HEK293 (cell line): ENCODE measurements at regions not wholly inside any gene's neighbourhood (a gene's known extent, or its start where the extent isn't known, plus 50 kb on each side); places are given as distances from the start of the nearest gene placed in this dataset.

Experiments
- CTCF ChIA-PET: fragments of 350-600 bp; formaldehyde crosslinking; extraction: SDS; loops from one replicate; lab custom pipeline; 2021; ENCODE audit warnings: antibody characterized with exemption; lab: Yijun Ruan, JAX
- POLR2A ChIA-PET: fragments of 300-600 bp; formaldehyde crosslinking; extraction: SDS; loops from one replicate; lab custom pipeline; 2020; ENCODE audit warnings: antibody characterized with exemption, inconsistent platforms; lab: Yijun Ruan, JAX
- H3K27ac ChIP-seq: fragments of 200-500 bp; sonication (Bioruptor generic); 2 replicates; pipeline ENCODE4 v1.5.1; 2014; ENCODE audit warnings: low read depth, low read length, control low read depth, inconsistent platforms; ENCODE audit errors: extremely low read depth
- H3K36me3 ChIP-seq, 2 experiments: fragments of 200-500 bp in 1 of 2; sonication (Bioruptor generic) in 1 of 2; 1 replicate in 1 of 2; 2 replicates in 1 of 2; pipeline ENCODE4 v1.5.1; 2014 to 2017; ENCODE audit warnings: inconsistent platforms in 2 of 2, low read length in 2 of 2; ENCODE audit not compliant: control insufficient read depth in 2 of 2, insufficient read depth in 1 of 2
- H3K4me1 ChIP-seq: fragments of 200-500 bp; sonication (Bioruptor generic); 2 replicates; pipeline ENCODE4 v1.5.1; 2014; ENCODE audit warnings: mild to moderate bottlenecking, low read length, inconsistent platforms; ENCODE audit not compliant: control insufficient read depth, insufficient read depth
- H3K4me3 ChIP-seq: 2 replicates; pipeline ENCODE4 v1.5.1; 2011; ENCODE audit warnings: low read depth, mild to moderate bottlenecking, control low read depth, low read length, moderate library complexity
- H3K9me3 ChIP-seq: fragments of 200-500 bp; sonication (Bioruptor generic); 2 replicates; pipeline ENCODE4 v1.5.1; 2014; ENCODE audit warnings: low read depth, low read length, inconsistent platforms; ENCODE audit not compliant: control insufficient read depth, insufficient read depth
- GLIS1 ChIP-seq: fragments of 450-650 bp; formaldehyde crosslinking; IDR thresholded peaks from 2 replicates; pipeline ENCODE4 v1.5.1; 2016; ENCODE audit warnings: missing biosample characterization, missing genetic modification characterization
- GLIS2 ChIP-seq: fragments of 450-650 bp; formaldehyde crosslinking; IDR thresholded peaks from 2 replicates; pipeline ENCODE4 v1.5.1; 2016; ENCODE audit warnings: missing biosample characterization, missing genetic modification characterization
- HOXD13 ChIP-seq: sonication (generic); formaldehyde crosslinking; IDR thresholded peaks from 2 replicates; pipeline ENCODE4 v1.8.0; 2022; ENCODE audit warnings: missing genetic modification reagents, borderline replicate concordance
- PRDM1 ChIP-seq: fragments of 450-650 bp; formaldehyde crosslinking; IDR thresholded peaks from 2 replicates; pipeline ENCODE4; 2016; ENCODE audit warnings: missing biosample characterization, missing genetic modification characterization
- SCRT1 ChIP-seq: fragments of 450-650 bp; formaldehyde crosslinking; IDR thresholded peaks from 2 replicates; pipeline ENCODE4 v1.5.1; 2016; ENCODE audit warnings: missing biosample characterization, missing genetic modification characterization, borderline replicate concordance
- SCRT2 ChIP-seq: fragments of 450-650 bp; formaldehyde crosslinking; IDR thresholded peaks from 2 replicates; pipeline ENCODE4 v1.5.1; 2016; ENCODE audit warnings: missing biosample characterization, missing genetic modification characterization
- TRIM28 ChIP-seq: IDR thresholded peaks from 2 replicates; pipeline ENCODE4 v1.6.1; 2011; ENCODE audit warnings: low read length, control low read depth, borderline replicate concordance
- ZBTB17 ChIP-seq: fragments of 450-650 bp; formaldehyde crosslinking; IDR thresholded peaks from 2 replicates; pipeline ENCODE4 v1.5.1; 2016; ENCODE audit warnings: missing biosample characterization, missing genetic modification characterization
- ZFP37 ChIP-seq: fragments of 450-650 bp; formaldehyde crosslinking; IDR thresholded peaks from 2 replicates; pipeline ENCODE4 v1.5.1; 2016; ENCODE audit warnings: missing biosample characterization, missing genetic modification characterization
- ZNF169 ChIP-seq: fragments of 450-650 bp; formaldehyde crosslinking; IDR thresholded peaks from 2 replicates; pipeline ENCODE4 v1.5.1; 2016; ENCODE audit warnings: missing biosample characterization, missing genetic modification characterization
- ZNF302 ChIP-seq: fragments of 450-650 bp; formaldehyde crosslinking; IDR thresholded peaks from 2 replicates; pipeline ENCODE4 v1.5.1; 2016; ENCODE audit warnings: missing biosample characterization, missing genetic modification characterization, low read depth
- ZNF311 ChIP-seq: fragments of 450-650 bp; formaldehyde crosslinking; IDR thresholded peaks from 2 replicates; pipeline ENCODE4 v1.5.1; 2017; ENCODE audit warnings: missing biosample characterization, missing genetic modification characterization, borderline replicate concordance
- ZNF423 ChIP-seq: fragments of 450-650 bp; formaldehyde crosslinking; IDR thresholded peaks from 2 replicates; pipeline ENCODE4 v1.5.1; 2016; ENCODE audit warnings: missing biosample characterization, missing genetic modification characterization
- ZNF514 ChIP-seq: fragments of 450-650 bp; formaldehyde crosslinking; IDR thresholded peaks from 2 replicates; pipeline ENCODE4 v1.5.1; 2016; ENCODE audit warnings: missing biosample characterization, missing genetic modification characterization
- ZNF521 ChIP-seq: fragments of 450-650 bp; formaldehyde crosslinking; IDR thresholded peaks from 2 replicates; pipeline ENCODE4 v1.5.1; 2017; ENCODE audit warnings: missing biosample characterization, mild to moderate bottlenecking, missing genetic modification characterization
- ZNF623 ChIP-seq: fragments of 450-650 bp; formaldehyde crosslinking; IDR thresholded peaks from 2 replicates; pipeline ENCODE4 v1.5.1; 2016; ENCODE audit warnings: missing biosample characterization, missing genetic modification characterization
- ZNF707 ChIP-seq: fragments of 450-650 bp; formaldehyde crosslinking; IDR thresholded peaks from 2 replicates; pipeline ENCODE4 v1.5.1; 2016; ENCODE audit warnings: missing biosample characterization, missing genetic modification characterization
- ZNF830 ChIP-seq: fragments of 450-650 bp; IDR thresholded peaks from 2 replicates; pipeline ENCODE4 v1.5.0; 2018; ENCODE audit warnings: missing biosample characterization, missing genetic modification characterization, low read depth, mild to moderate bottlenecking, moderate library complexity
- TF ChIP-seq, protein P1 (sequence below): fragments of 450-650 bp; formaldehyde crosslinking; IDR thresholded peaks from 2 replicates; pipeline ENCODE4 v1.5.1; 2017; ENCODE audit warnings: missing biosample characterization, missing genetic modification characterization
- TF ChIP-seq, protein P2 (sequence below): fragments of 450-650 bp; formaldehyde crosslinking; IDR thresholded peaks from 2 replicates; pipeline ENCODE4 v1.5.0; 2017; ENCODE audit warnings: missing biosample characterization, missing genetic modification characterization, borderline replicate concordance

DNA sequence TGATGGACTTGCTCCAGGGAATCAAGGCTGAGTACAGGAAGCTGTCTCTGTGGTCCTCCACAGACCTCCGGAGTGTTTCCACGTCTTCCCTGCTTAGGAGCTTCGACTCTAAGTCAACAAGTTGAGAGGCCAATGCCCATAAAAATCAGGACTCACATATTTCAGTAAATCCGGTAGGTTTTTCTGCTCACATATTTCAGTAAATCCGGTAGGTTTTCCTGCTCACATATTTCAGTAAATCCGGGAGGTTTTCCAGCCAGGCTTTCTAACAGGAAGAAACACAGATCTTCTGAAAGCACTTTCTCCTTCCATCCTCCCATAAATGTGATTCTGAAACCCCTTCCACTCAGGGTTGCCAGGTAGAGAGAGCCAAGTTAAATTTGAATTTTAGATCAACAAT lies 340.1 kb upstream of the SHH start:
- CTCF ChIA-PET = no interaction called here
- Histone ChIP-seq H3K36me3 (no peaks in the 10 kb centered on the region), H3K4me1 (no peaks in the 10 kb centered on the region), H3K4me3 (no peak overlapping the region), H3K9me3 (no peaks in the 10 kb centered on the region), H3K27ac (no peak overlapping the region)
- POLR2A ChIA-PET = no interaction called here
- peak; percentile 50 for TF ChIP-seq SCRT2 (tag by site-specific recombination)
- TF ChIP-seq ZNF302 (tag by site-specific recombination) = no peak

DNA sequence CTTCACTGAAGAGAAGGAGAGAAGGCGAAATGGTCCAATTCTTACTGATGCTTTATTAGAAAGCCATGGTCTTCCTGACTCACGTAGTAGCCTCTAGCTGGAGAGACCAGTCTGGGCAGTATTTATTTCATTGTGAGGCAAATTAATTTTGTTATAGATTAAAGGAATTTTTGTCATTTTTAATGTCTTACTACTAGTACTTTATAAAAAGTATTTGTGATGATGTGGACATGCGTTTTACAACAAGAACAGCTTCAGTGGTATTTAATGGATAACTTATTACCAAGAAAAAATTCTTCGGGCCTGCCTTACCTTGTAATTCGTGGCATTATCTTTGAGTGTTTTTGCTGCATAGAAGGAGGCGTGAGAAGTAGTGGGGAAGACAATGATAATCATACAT lies 339.4 kb upstream of the SHH start:
- H3K36me3 ChIP-seq = no peaks in the 10 kb centered on the region
- H3K4me3 ChIP-seq = no peak overlapping the region
- no peaks in the 10 kb centered on the region for H3K4me1 ChIP-seq
- POLR2A ChIA-PET = no interaction called here
- CTCF ChIA-PET = interaction anchor here (0.7 kb wide), 1 partner anchor 492 kb away, joined by 3 read pairs; no protein-coding TSS in a partner anchor
- no peaks in the 10 kb centered on the region for H3K9me3 ChIP-seq
- H3K27ac ChIP-seq = no peak overlapping the region
- no peak for TF ChIP-seq ZNF830 (tag by site-specific recombination)
- TF ChIP-seq TRIM28 = no peak
- TF ChIP-seq ZBTB17 = no peak
- TF ChIP-seq, all 188 proteins: peak for 0

DNA sequence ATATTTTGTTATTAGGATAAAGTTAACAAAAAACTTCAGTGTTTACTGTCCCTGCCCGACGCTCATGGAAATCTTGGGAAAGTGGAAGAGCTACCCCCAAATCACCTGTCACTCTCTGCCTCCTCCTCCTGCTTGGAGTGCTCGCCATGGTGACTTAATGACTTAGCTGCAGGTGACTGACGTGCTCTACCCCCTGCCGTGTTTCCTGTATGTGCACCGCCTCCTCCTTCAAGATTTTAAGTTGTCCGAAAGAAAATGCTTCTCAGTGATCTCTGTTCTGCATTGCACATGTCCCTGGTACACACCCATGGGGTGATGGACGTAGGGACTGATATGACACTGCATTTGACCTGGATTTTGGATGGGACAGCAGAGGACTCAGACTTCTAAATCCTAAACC lies 338.8 kb upstream of the SHH start:
- no peaks in the 10 kb centered on the region for H3K9me3 ChIP-seq
- POLR2A ChIA-PET = no interaction called here
- TF ChIP-seq ZNF514 (tag by site-specific recombination) = no peak
- TF ChIP-seq ZNF423 (tag by site-specific recombination) = no peak
- TF ChIP-seq ZFP37 (tag by site-specific recombination) = no peak
- TF ChIP-seq HOXD13 = no peak
- peak; percentile 75 for TF ChIP-seq GLIS1 (tag by site-specific recombination)
- TF ChIP-seq, all 188 proteins: peak for 1
- H3K4me3 ChIP-seq = no peak overlapping the region
- no peaks in the 10 kb centered on the region for H3K36me3 ChIP-seq
- CTCF ChIA-PET = interaction anchor here (0.7 kb wide), 1 partner anchor 491 kb away, joined by 3 read pairs; no protein-coding TSS in a partner anchor
- no peaks in the 10 kb centered on the region for H3K4me1 ChIP-seq
- no peak overlapping the region for H3K27ac ChIP-seq

DNA sequence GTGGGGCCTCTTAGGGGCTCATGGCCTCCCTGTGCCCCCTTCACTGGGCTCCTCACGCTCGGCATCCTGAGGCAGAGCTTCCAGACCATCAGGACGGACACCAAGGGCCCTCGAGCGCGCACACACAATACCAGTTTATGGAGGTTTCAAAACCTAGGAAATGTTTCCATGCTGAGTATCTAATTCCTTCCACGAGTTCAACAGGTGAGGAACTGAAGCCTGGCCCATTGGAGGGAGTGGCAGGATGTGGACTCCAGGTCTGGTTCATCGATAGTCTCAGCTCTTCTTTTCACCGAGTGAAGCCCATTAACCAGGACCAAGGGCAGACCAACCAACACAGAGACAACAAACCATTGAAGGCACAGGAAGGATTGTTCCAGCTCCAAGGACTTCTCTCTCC lies 336.7 kb upstream of the SHH start:
- H3K4me1 ChIP-seq = no peaks in the 10 kb centered on the region
- H3K4me3 ChIP-seq = no peak overlapping the region
- no peak overlapping the region for H3K27ac ChIP-seq
- CTCF ChIA-PET = no interaction called here
- POLR2A ChIA-PET = no interaction called here
- peak; percentile 76 for TF ChIP-seq SCRT2 (tag by site-specific recombination)
- no peak for TF ChIP-seq ZNF311
- TF ChIP-seq, all 188 proteins: peak for 1
- H3K36me3 ChIP-seq = no peaks in the 10 kb centered on the region
- H3K9me3 ChIP-seq = no peaks in the 10 kb centered on the region

DNA sequence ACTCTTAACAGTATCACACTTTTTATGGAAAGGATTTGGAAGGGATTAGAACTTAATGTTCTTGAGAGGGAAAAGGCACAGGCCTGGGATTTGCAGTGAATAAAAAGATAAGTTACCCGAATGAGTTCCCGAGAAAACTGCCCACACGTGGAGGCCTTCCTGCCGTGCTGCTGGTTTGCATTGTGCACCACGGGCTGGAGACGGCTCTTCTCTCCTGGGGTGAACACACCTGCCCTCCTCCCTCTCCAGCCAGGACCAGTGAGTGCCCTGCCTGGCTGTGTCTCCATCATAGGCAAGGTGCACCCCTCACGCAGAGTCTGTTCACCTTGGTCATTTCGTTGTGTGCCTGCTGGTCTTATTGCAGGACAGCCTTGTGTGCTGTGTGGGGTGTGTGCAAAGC lies 336.3 kb upstream of the SHH start:
- Histone ChIP-seq H3K9me3 (no peaks in the 10 kb centered on the region), H3K27ac (no peak overlapping the region), H3K4me1 (no peaks in the 10 kb centered on the region), H3K4me3 (no peak overlapping the region), H3K36me3 (no peaks in the 10 kb centered on the region)
- CTCF ChIA-PET = no interaction called here
- POLR2A ChIA-PET = no interaction called here
- TF ChIP-seq, protein P1, sequence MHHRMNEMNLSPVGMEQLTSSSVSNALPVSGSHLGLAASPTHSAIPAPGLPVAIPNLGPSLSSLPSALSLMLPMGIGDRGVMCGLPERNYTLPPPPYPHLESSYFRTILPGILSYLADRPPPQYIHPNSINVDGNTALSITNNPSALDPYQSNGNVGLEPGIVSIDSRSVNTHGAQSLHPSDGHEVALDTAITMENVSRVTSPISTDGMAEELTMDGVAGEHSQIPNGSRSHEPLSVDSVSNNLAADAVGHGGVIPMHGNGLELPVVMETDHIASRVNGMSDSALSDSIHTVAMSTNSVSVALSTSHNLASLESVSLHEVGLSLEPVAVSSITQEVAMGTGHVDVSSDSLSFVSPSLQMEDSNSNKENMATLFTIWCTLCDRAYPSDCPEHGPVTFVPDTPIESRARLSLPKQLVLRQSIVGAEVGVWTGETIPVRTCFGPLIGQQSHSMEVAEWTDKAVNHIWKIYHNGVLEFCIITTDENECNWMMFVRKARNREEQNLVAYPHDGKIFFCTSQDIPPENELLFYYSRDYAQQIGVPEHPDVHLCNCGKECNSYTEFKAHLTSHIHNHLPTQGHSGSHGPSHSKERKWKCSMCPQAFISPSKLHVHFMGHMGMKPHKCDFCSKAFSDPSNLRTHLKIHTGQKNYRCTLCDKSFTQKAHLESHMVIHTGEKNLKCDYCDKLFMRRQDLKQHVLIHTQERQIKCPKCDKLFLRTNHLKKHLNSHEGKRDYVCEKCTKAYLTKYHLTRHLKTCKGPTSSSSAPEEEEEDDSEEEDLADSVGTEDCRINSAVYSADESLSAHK (tag by site-specific recombination) = no peak
- TF ChIP-seq ZNF311 = no peak
- no peak for TF ChIP-seq SCRT1 (tag by site-specific recombination)
- no peak for TF ChIP-seq PRDM1
- TF ChIP-seq ZNF521 (tag by site-specific recombination) = no peak
- no peak for TF ChIP-seq GLIS2 (tag by site-specific recombination)
- TF ChIP-seq, protein P2, sequence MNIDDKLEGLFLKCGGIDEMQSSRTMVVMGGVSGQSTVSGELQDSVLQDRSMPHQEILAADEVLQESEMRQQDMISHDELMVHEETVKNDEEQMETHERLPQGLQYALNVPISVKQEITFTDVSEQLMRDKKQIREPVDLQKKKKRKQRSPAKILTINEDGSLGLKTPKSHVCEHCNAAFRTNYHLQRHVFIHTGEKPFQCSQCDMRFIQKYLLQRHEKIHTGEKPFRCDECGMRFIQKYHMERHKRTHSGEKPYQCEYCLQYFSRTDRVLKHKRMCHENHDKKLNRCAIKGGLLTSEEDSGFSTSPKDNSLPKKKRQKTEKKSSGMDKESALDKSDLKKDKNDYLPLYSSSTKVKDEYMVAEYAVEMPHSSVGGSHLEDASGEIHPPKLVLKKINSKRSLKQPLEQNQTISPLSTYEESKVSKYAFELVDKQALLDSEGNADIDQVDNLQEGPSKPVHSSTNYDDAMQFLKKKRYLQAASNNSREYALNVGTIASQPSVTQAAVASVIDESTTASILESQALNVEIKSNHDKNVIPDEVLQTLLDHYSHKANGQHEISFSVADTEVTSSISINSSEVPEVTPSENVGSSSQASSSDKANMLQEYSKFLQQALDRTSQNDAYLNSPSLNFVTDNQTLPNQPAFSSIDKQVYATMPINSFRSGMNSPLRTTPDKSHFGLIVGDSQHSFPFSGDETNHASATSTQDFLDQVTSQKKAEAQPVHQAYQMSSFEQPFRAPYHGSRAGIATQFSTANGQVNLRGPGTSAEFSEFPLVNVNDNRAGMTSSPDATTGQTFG = no peak
- TF ChIP-seq ZNF707 (tag by site-specific recombination) = no peak
- TF ChIP-seq ZNF623 (tag by site-specific recombination) = no peak
- no peak for TF ChIP-seq ZNF169 (tag by site-specific recombination)
